GM12892 (cell line): ENCODE measurements at regions not wholly inside any gene's neighbourhood (a gene's known extent, or its start where the extent isn't known, plus 50 kb on each side); places are given as distances from the start of the nearest gene placed in this dataset.

Experiments used
- POLR2A ChIP-seq: IDR thresholded peaks from 2 replicates; pipeline ENCODE4 v1.6.1; 2011; ENCODE audit warnings: low read depth, low read length, control low read depth
- TAF1 ChIP-seq: IDR thresholded peaks from 2 replicates; pipeline ENCODE4 v1.6.1; 2011; ENCODE audit warnings: low read depth, mild to moderate bottlenecking, control low read depth, low read length, borderline replicate concordance

- TF ChIP-seq POLR2A (no peak), TAF1 (no peak)
These were observed 150.9 kb downstream of the RASEF start for GRCh38 chr9:82911996-82912395.
